ENCODE measurements at regions not wholly inside any gene's neighbourhood (a gene's known extent, or its start where the extent isn't known, plus 50 kb on each side); places are given as distances from the start of the nearest gene placed in this dataset.
"Not testable (repeated sequence)": the region's sequence is repeated elsewhere in the genome, so short reads cannot be mapped to it uniquely, and the experiment has no call there.

GRCh38 chr11:57920971-57921370, 102.7 kb upstream of the OR9Q1 start:
- no peak for FAIRE-seq

- FAIRE-seq, result no peak
These were observed 91.6 kb upstream of the OR9Q1 start for GRCh38 chr11:57932105-57932504.

GRCh38 chr11:57935402-57936049, 88.2 kb upstream of the OR9Q1 start:
- no peak for FAIRE-seq

- no peak for FAIRE-seq
These were observed 87.6 kb upstream of the OR9Q1 start for GRCh38 chr11:57936050-57936418.

GRCh38 chr11:57937431-57937830, 86.2 kb upstream of the OR9Q1 start:
- FAIRE-seq, result no peak

- no peak for FAIRE-seq
These were observed 85.3 kb upstream of the OR9Q1 start for GRCh38 chr11:57938351-57938750.

GRCh38 chr11:57940044-57940756, 83.5 kb upstream of the OR9Q1 start:
- no peak for FAIRE-seq

GRCh38 chr11:57941875-57942274, 81.8 kb upstream of the OR9Q1 start:
- FAIRE-seq, result no peak

GRCh38 chr11:57942808-57943207, 80.9 kb upstream of the OR9Q1 start:
- FAIRE-seq, result no peak

GRCh38 chr11:57943766-57944165, 79.9 kb upstream of the OR9Q1 start:
- not testable (repeated sequence) for FAIRE-seq

GRCh38 chr11:57946628-57947027, 77.1 kb upstream of the OR9Q1 start:
- FAIRE-seq, result no peak

GRCh38 chr11:57964660-57965059, 59.0 kb upstream of the OR9Q1 start:
- FAIRE-seq, result no peak

GRCh38 chr11:57971272-57972012, 52.2 kb upstream of the OR9Q1 start:
- no peak for FAIRE-seq

- FAIRE-seq, result no peak
These were observed 51.7 kb upstream of the OR9Q1 start for GRCh38 chr11:57972013-57972367.

Data from colon (tissue), 2 donors.